MM.1S (cell line): ENCODE measurements at regions not wholly inside any gene's neighbourhood (a gene's known extent, or its start where the extent isn't known, plus 50 kb on each side); places are given as distances from the start of the nearest gene placed in this dataset.

Experiments used
- DNase-seq: peaks from one replicate; pipeline ENCODE4 v3.0.0-alpha.2; 2015
- H2AFZ ChIP-seq: fragments of 300-600 bp; sonication (generic); 2 replicates; pipeline ENCODE4 v1.6.0; 2016; ENCODE audit warnings: antibody characterized with exemption, low read length
- H3F3A ChIP-seq: fragments of 300-600 bp; sonication (generic); 2 replicates; pipeline ENCODE4 v1.6.1; 2016; ENCODE audit warnings: mild to moderate bottlenecking, antibody characterized with exemption, low read length, moderate library complexity, mixed read lengths; ENCODE audit not compliant: insufficient read depth
- H3K27ac ChIP-seq: fragments of 300-600 bp; sonication (generic); 2 replicates; pipeline ENCODE4 v1.5.1; 2016; ENCODE audit warnings: mild to moderate bottlenecking, low read length
- H3K27me3 ChIP-seq: fragments of 300-600 bp; sonication (generic); replicated peaks from 2 replicates; pipeline ENCODE4 v1.6.0; 2016; ENCODE audit warnings: low read length; ENCODE audit not compliant: insufficient read depth
- H3K36me3 ChIP-seq: fragments of 300-600 bp; sonication (generic); replicated peaks from 2 replicates; pipeline ENCODE4 v1.6.1; 2016; ENCODE audit warnings: mild to moderate bottlenecking, low read length, mixed read lengths; ENCODE audit not compliant: insufficient read depth
- H3K4me1 ChIP-seq: fragments of 300-600 bp; sonication (generic); 2 replicates; pipeline ENCODE4 v1.6.1; 2016; ENCODE audit warnings: low read length, mixed read lengths
- H3K4me2 ChIP-seq: fragments of 300-600 bp; sonication (generic); 2 replicates; pipeline ENCODE4 v1.6.0; 2016; ENCODE audit warnings: low read depth, low read length
- H3K4me3 ChIP-seq: fragments of 300-600 bp; sonication (generic); 2 replicates; pipeline ENCODE4 v1.5.1; 2016; ENCODE audit warnings: low read length, mixed read lengths
- H3K79me2 ChIP-seq: fragments of 300-600 bp; sonication (generic); 2 replicates; pipeline ENCODE4 v1.6.1; 2016; ENCODE audit warnings: mixed run types, low read length, mixed read lengths
- H3K9ac ChIP-seq: fragments of 300-600 bp; sonication (generic); 2 replicates; pipeline ENCODE4 v1.6.1; 2016; ENCODE audit warnings: low read length, mixed read lengths
- H3K9me2 ChIP-seq: fragments of 300-600 bp; sonication (generic); replicated peaks from 2 replicates; pipeline ENCODE4 v1.6.1; 2016; ENCODE audit warnings: mild to moderate bottlenecking, low read length, mixed read lengths; ENCODE audit not compliant: insufficient read depth
- H3K9me3 ChIP-seq: fragments of 300-600 bp; sonication (generic); replicated peaks from 2 replicates; pipeline ENCODE4 v1.6.1; 2016; ENCODE audit warnings: mild to moderate bottlenecking, low read length, mixed read lengths; ENCODE audit not compliant: insufficient read depth
- H4K20me1 ChIP-seq: fragments of 300-600 bp; sonication (generic); 2 replicates; pipeline ENCODE4 v1.6.1; 2016; ENCODE audit warnings: mild to moderate bottlenecking, low read length, moderate library complexity, mixed read lengths; ENCODE audit not compliant: insufficient read depth
- EZH2 ChIP-seq: fragments of 300-600 bp; sonication (generic); optimal IDR thresholded peaks from 2 replicates; pipeline ENCODE3; 2017; ENCODE audit warnings: low read depth, mild to moderate bottlenecking, antibody characterized with exemption, low read length, mixed read lengths
- EZH2phosphoT487 ChIP-seq: fragments of 300-600 bp; sonication (generic); IDR thresholded peaks from 2 replicates; pipeline ENCODE4 v1.6.1; 2018; ENCODE audit warnings: antibody characterized with exemption, low read length
- TF ChIP-seq, protein P1 (sequence below): fragments of 300-600 bp; sonication (generic); IDR thresholded peaks from 2 replicates; pipeline ENCODE4 v1.5.1; 2016; ENCODE audit warnings: antibody characterized with exemption, low read length, mixed read lengths

DNA sequence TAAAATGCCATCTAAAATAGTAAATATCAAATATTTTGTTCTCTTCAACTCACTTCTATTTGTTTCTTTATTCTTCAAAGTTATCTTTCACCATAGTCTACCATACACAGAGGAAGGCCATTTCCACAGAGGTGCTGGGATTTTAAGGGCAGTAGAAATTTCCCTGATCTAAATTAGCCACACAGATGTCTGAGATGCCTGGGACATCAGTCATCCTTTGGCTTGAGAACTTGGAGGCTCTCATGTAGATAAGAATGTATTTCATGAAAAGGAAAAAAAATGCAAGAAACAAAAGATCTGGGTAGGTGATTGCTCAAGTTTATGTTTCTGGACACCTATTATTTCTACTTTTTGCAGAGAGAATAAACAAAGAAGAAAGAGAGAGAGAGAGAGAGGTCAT is 1008.2 kb downstream of the NLGN4X start:
- Histone ChIP-seq H3K79me2 (no peaks in the 10 kb centered on the region), H3K4me3 (no peak overlapping the region), H3K9ac (no peak overlapping the region), H3K36me3 (no peaks in the 10 kb centered on the region), H3K4me2 (no peak overlapping the region), H3K9me3 (no peaks in the 10 kb centered on the region), H3K9me2 (no peaks in the 10 kb centered on the region), H3F3A (no peaks in the 10 kb centered on the region), H3K4me1 (no peaks in the 10 kb centered on the region), H3K27ac (no peak overlapping the region), H2AFZ (no peak overlapping the region), H4K20me1 (no peaks in the 10 kb centered on the region), H3K27me3 (no peaks in the 10 kb centered on the region)
- TF ChIP-seq, protein P1, sequence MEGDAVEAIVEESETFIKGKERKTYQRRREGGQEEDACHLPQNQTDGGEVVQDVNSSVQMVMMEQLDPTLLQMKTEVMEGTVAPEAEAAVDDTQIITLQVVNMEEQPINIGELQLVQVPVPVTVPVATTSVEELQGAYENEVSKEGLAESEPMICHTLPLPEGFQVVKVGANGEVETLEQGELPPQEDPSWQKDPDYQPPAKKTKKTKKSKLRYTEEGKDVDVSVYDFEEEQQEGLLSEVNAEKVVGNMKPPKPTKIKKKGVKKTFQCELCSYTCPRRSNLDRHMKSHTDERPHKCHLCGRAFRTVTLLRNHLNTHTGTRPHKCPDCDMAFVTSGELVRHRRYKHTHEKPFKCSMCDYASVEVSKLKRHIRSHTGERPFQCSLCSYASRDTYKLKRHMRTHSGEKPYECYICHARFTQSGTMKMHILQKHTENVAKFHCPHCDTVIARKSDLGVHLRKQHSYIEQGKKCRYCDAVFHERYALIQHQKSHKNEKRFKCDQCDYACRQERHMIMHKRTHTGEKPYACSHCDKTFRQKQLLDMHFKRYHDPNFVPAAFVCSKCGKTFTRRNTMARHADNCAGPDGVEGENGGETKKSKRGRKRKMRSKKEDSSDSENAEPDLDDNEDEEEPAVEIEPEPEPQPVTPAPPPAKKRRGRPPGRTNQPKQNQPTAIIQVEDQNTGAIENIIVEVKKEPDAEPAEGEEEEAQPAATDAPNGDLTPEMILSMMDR = no peak
- DNase-seq = no peak

- H3K4me3 ChIP-seq = no peak overlapping the region
- H3K79me2 ChIP-seq = no peaks in the 10 kb centered on the region
- no peaks in the 10 kb centered on the region for H3K9me2 ChIP-seq
- H4K20me1 ChIP-seq = no peaks in the 10 kb centered on the region
- no peak for DNase-seq
- H3K9ac ChIP-seq = no peak overlapping the region
- H3K36me3 ChIP-seq = no peaks in the 10 kb centered on the region
- H3K4me1 ChIP-seq = no peaks in the 10 kb centered on the region
- no peak overlapping the region for H2AFZ ChIP-seq
- no peaks in the 10 kb centered on the region for H3F3A ChIP-seq
- no peaks in the 10 kb centered on the region for H3K9me3 ChIP-seq
- no peaks in the 10 kb centered on the region for H3K27me3 ChIP-seq
- no peak for TF ChIP-seq EZH2phosphoT487
- TF ChIP-seq, protein P1 = no peak
- H3K4me2 ChIP-seq = no peak overlapping the region
- no peak overlapping the region for H3K27ac ChIP-seq
These were observed 1033.9 kb downstream of the NLGN4X start for GRCh38 chrX:5194806-5195205.

GRCh38 chrX:5180135-5180741 is 1048.4 kb downstream of the NLGN4X start:
- TF ChIP-seq EZH2phosphoT487 (no peak), EZH2 (no peak)
- TF ChIP-seq, protein P1 = no peak
- Histone ChIP-seq H2AFZ (no peak overlapping the region), H3K36me3 (no peaks in the 10 kb centered on the region), H3K9me3 (no peaks in the 10 kb centered on the region), H4K20me1 (no peaks in the 10 kb centered on the region), H3K4me1 (no peaks in the 10 kb centered on the region), H3K4me3 (no peak overlapping the region), H3K79me2 (no peaks in the 10 kb centered on the region), H3K9me2 (no peaks in the 10 kb centered on the region), H3K27me3 (no peaks in the 10 kb centered on the region), H3K27ac (no peak overlapping the region), H3F3A (no peaks in the 10 kb centered on the region), H3K9ac (no peak overlapping the region), H3K4me2 (no peak overlapping the region)
- no peak for DNase-seq
